ENCODE measurements at regions not wholly inside any gene's neighbourhood (a gene's known extent, or its start where the extent isn't known, plus 50 kb on each side); places are given as distances from the start of the nearest gene placed in this dataset.

DNA sequence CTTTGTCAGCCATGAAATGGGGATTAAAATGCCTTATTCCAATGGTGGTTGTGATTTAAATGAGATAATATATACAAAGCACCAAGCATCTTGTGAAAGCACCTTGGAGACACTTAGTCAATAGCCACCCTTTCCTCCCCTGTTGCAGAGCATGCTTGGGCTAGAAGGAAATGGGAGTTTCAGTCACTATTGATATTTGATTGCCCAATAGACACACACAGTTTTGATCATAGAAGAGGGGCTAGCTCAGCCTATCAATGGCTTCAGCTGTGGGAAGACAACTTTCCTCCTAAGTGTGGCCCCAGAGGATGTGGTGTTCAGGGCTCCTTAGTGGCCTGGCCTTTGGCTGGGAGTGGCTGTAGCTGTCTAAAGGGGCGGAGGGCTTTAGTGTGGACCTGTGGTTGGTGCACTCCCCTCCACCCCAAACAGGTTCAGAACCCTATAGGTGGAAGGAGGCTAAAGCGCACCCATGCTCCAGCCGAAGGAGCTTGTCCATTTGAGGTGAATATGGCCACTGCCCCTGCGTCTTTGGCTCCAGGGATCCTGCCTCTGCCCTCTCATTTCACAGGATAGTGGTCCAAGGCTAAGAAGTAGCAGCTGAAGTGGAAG lies 132.3 kb downstream of the TMEM30B start:
- Mint-ChIP-seq H3K36me3 (ENCODE audit: unreplicated experiment) (peaks cover 11% of the 10 kb centered on the region), H3K4me3 (ENCODE audit: unreplicated experiment) (no peak overlapping the region), H3K4me1 (ENCODE audit: low read depth, unreplicated experiment) (peaks cover 20% of the 10 kb centered on the region), H3K9me3 (ENCODE audit: unreplicated experiment) (peaks cover 28% of the 10 kb centered on the region), H3K27me3 (ENCODE audit: unreplicated experiment) (peaks cover 19% of the 10 kb centered on the region), H3K27ac (ENCODE audit: unreplicated experiment) (no peak overlapping the region)
- TF ChIP-seq, protein P1, sequence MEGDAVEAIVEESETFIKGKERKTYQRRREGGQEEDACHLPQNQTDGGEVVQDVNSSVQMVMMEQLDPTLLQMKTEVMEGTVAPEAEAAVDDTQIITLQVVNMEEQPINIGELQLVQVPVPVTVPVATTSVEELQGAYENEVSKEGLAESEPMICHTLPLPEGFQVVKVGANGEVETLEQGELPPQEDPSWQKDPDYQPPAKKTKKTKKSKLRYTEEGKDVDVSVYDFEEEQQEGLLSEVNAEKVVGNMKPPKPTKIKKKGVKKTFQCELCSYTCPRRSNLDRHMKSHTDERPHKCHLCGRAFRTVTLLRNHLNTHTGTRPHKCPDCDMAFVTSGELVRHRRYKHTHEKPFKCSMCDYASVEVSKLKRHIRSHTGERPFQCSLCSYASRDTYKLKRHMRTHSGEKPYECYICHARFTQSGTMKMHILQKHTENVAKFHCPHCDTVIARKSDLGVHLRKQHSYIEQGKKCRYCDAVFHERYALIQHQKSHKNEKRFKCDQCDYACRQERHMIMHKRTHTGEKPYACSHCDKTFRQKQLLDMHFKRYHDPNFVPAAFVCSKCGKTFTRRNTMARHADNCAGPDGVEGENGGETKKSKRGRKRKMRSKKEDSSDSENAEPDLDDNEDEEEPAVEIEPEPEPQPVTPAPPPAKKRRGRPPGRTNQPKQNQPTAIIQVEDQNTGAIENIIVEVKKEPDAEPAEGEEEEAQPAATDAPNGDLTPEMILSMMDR (IDR thresholded peaks at IDR 0.05; ENCODE audit: partially characterized antibody, unreplicated experiment), result no peak
- DNase-seq, result no peak

DNA sequence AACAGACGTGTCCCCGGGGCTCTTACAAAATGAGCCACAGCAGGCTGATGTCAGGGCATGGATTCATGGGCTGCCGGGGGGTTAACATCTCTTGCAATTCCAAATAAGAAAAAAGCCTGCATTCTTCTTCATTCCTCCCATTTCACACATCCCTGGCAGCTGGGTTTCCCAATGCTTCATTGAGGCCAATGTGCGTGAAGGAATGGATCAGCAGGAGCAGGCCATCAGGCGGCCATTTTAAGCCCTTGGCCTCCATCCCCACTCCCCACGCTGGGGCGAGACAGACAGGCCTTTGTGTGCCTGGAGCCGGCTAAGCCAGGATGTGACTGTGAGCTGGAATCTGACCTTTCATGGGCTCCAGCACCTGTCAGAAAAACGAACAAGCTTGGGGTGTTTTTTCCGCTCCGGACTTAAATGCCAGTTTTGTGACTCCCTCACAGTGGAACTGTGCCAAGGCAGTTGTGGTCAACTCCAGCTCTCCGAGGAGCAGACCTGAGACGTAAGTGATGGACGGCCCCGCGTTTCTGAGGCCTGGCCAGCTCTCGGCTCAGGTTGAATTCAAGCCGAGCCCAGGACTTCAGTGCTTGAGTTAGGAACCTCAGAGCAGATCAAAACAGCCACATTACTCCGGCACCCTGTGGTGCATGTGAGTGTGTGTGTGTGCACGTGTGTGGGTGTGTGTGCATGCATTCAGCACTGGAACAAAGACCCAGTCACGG lies 133.1 kb downstream of the TMEM30B start:
- no peak for DNase-seq
- TF ChIP-seq, protein P1 (IDR thresholded peaks at IDR 0.05; ENCODE audit: partially characterized antibody, unreplicated experiment), result no peak
- no peak overlapping the region for H3K4me3 Mint-ChIP-seq (ENCODE audit: unreplicated experiment)
- H3K36me3 Mint-ChIP-seq (ENCODE audit: unreplicated experiment), result peaks cover 19% of the 10 kb centered on the region
- no peak overlapping the region for H3K27ac Mint-ChIP-seq (ENCODE audit: unreplicated experiment)
- H3K9me3 Mint-ChIP-seq (ENCODE audit: unreplicated experiment), result peaks cover 20% of the 10 kb centered on the region
- peaks cover 15% of the 10 kb centered on the region for H3K27me3 Mint-ChIP-seq (ENCODE audit: unreplicated experiment)
- H3K4me1 Mint-ChIP-seq (ENCODE audit: low read depth, unreplicated experiment), result peaks cover 12% of the 10 kb centered on the region

DNA sequence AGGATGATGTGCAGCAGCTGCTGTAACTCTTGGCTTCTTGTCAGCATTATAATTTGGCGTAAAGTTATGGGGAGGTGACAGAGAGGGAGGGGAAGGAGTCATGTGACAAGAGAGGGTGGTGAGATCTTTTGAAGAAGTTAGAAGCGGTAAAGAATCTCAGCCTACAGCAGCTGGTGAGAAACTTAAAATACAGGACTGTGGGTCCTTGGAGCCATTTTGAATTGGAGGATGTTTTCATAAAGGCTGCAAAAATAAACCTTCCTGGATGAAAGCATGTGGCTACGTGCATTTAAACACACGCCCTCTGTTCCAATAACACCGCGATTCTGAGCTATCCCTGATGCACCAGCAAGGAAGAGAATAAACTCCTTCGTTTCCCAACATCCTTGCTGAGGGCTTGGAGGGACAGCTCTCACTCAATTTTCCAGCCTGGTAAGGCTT lies 133.7 kb downstream of the TMEM30B start:
- DNase-seq, result no peak
- H3K36me3 Mint-ChIP-seq (ENCODE audit: unreplicated experiment), result peaks cover 23% of the 10 kb centered on the region
- peaks cover 18% of the 10 kb centered on the region for H3K9me3 Mint-ChIP-seq (ENCODE audit: unreplicated experiment)
- no peak overlapping the region for H3K4me3 Mint-ChIP-seq (ENCODE audit: unreplicated experiment)
- H3K27ac Mint-ChIP-seq (ENCODE audit: unreplicated experiment), result no peak overlapping the region
- H3K27me3 Mint-ChIP-seq (ENCODE audit: unreplicated experiment), result peaks cover 10% of the 10 kb centered on the region
- H3K4me1 Mint-ChIP-seq (ENCODE audit: low read depth, unreplicated experiment), result peaks cover 6% of the 10 kb centered on the region
- TF ChIP-seq, protein P1 (IDR thresholded peaks at IDR 0.05; ENCODE audit: partially characterized antibody, unreplicated experiment), result no peak

DNA sequence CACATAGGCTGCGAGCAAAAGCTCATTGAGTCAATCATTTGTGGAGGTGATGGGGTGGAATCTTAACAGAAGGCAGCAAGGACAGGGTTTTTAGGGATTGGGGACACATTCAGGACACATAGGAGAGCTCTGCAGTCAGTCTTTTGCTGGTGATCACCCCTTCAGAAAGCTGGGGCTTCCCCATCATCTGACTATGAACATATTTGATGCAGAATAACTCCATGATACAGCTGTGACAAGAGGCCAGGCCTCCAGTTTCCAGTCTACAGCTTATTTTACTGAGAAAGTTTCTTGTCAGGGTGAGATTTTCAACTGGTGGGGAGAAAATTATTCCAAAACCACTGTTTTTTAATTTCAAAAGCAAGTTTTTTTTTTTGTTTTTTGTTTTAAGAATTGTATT lies 134.2 kb downstream of the TMEM30B start:
- peaks cover 19% of the 10 kb centered on the region for H3K9me3 Mint-ChIP-seq (ENCODE audit: unreplicated experiment)
- H3K4me1 Mint-ChIP-seq (ENCODE audit: low read depth, unreplicated experiment), result peaks cover 6% of the 10 kb centered on the region
- H3K36me3 Mint-ChIP-seq (ENCODE audit: unreplicated experiment), result peaks cover 23% of the 10 kb centered on the region
- no peak overlapping the region for H3K27ac Mint-ChIP-seq (ENCODE audit: unreplicated experiment)
- peaks cover 10% of the 10 kb centered on the region for H3K27me3 Mint-ChIP-seq (ENCODE audit: unreplicated experiment)
- no peak overlapping the region for H3K4me3 Mint-ChIP-seq (ENCODE audit: unreplicated experiment)
- no peak for DNase-seq
- TF ChIP-seq, protein P1 (IDR thresholded peaks at IDR 0.05; ENCODE audit: partially characterized antibody, unreplicated experiment), result no peak

DNA sequence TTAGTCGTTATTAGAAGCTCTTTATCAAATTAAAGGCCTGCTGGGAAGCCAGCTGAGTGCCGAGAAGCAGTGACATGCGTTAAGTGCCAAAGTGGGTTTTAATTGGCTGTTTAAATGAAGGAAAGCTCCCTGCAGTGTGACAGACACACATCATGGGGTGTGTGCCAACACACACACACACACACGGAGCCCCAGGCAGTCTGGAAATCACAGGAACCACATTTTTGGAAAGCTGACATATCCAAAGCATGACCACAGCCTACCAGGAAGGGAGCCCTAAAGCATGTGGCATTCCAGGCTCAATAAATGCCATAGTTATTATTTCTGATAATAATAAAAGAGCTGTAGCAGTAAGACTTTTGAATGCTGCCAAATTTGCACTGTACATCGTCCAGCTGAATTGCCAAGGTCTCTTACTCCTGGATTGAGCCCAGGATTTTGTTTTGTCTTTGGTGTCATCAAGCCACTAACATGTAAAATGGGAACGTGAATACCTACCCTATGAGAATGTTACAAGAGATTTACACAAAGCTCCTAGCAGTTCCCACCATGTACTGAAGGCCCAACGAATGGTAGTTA lies 135.1 kb downstream of the TMEM30B start:
- H3K9me3 Mint-ChIP-seq (ENCODE audit: unreplicated experiment), result peaks cover 18% of the 10 kb centered on the region
- TF ChIP-seq, protein P1 (IDR thresholded peaks at IDR 0.05; ENCODE audit: partially characterized antibody, unreplicated experiment), result no peak
- DNase-seq, result no peak
- H3K36me3 Mint-ChIP-seq (ENCODE audit: unreplicated experiment), result peaks cover 23% of the 10 kb centered on the region
- H3K27ac Mint-ChIP-seq (ENCODE audit: unreplicated experiment), result peak overlapping the region; percentile 92
- no peak overlapping the region for H3K4me3 Mint-ChIP-seq (ENCODE audit: unreplicated experiment)
- H3K4me1 Mint-ChIP-seq (ENCODE audit: low read depth, unreplicated experiment), result peaks cover 6% of the 10 kb centered on the region
- H3K27me3 Mint-ChIP-seq (ENCODE audit: unreplicated experiment), result peaks cover 10% of the 10 kb centered on the region
